ENCODE measurements at regions not wholly inside any gene's neighbourhood (a gene's known extent, or its start where the extent isn't known, plus 50 kb on each side); places are given as distances from the start of the nearest gene placed in this dataset.

- no peak for DNase-seq
Observed at GRCh38 chr18:75525331-75525730, 97.8 kb upstream of the SMIM21 start.

DNA sequence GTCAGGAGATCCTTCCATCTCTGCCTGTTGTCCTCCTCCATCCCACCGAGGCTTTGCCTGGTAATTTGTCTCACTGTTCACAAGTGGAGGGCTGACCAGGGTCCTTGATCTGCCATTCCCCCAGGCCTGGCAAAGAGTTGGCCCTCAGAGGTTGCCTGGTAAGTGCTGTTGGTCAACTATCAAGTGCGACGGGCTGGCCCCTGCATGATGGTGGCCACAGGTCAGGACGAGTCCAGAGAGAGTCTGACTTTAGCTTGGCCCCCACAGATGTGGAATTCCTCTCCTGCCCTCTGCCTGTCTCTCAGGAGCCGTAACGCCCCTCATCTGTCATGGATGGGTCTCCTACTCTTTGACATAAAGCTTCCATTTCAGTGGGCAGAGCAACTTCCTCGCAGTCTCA is 97.3 kb upstream of the SMIM21 start:
- no peak for DNase-seq

DNA sequence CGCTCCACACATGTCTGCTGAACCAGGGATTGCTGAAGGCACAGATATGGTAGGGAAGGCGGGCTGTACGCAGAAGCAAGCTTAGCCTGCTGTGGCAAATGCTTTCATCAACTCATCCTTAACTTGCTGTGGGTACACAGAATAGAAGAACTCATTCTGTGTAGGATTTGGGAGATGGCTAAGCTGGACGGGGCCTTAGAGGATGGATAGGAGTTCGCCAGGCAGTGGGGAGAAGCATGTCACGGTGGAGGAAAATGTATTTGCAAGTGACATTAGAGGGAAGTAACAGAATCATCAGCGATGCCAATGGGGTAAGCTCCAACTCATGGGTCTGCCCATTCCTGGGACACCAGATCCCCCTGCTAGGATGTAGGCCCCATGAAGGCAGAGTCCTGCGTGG is 96.7 kb upstream of the SMIM21 start:
- no peak for DNase-seq

DNA sequence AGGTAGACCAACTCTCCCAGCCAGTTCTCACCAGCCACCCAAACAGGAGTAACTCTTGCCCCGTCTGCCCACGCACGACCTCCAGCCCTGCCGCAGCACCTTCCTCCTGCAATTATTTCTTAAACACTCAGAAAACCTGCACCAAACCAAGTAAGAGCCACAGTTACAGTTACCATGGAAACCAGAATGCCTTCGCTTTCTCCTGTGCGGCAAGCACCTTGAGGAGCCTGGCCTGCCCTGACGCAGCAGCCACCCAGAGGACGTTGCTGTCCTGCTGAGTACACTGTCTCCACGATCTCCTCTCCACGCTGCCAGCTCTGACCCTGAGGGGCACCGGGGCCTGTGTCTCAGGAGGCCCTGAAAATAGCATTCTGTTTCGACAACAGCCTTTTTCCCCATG is 94.3 kb upstream of the SMIM21 start:
- no peak for DNase-seq

DNA sequence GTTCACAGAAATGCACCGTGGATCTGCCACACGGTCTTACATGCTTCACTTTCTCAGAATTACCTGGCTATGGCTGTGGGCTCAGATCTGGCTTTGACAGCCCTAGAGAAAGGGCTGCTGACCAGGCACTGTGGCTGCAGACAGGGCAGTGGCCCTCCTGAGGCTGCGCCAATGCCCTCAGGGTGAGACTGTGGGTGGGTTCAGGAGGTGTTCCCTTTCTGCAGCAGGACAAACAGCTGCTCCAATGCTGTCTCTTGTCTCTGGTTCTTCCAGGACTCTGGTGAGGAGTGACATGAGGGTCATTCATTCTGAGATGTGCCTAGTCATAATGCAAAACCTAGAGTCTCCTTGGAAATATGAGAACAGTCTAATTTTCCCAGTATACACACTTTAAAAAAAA is 90.5 kb upstream of the SMIM21 start:
- DNase-seq, result no peak

GRCh38 chr18:75517286-75517685 is 89.8 kb upstream of the SMIM21 start:
- DNase-seq, result no peak

DNA sequence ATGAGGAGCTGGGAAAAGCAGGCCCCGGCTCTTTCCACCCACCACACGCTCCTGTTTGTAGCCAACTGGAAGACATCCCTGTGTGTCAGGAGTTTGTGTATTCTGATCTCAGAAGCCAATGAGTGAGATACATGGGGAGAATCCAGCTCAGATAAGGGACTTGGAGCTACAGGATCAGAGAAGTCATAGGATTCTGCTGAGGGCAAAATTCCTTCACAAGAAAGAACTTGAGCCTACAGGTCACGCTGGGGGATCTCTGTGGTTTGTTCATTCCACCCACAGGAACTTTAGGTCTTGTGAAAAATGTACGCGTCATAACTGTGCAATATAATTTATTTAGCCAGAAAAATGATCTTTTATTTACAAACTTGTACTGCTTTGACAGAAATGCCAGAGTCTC is 80.1 kb upstream of the SMIM21 start:
- DNase-seq, result no peak

GRCh38 chr18:75506913-75507312 is 79.4 kb upstream of the SMIM21 start:
- DNase-seq, result no peak

- no peak for DNase-seq
Observed at GRCh38 chr18:75504469-75504868, 77.0 kb upstream of the SMIM21 start.

GRCh38 chr18:75503615-75504014 is 76.1 kb upstream of the SMIM21 start:
- DNase-seq, result no peak

GRCh38 chr18:75502286-75502685 is 74.8 kb upstream of the SMIM21 start:
- DNase-seq, result peak; percentile 42

- no peak for DNase-seq
Observed at GRCh38 chr18:75500545-75500944, 73.0 kb upstream of the SMIM21 start.

- DNase-seq, result no peak
Observed at GRCh38 chr18:75497576-75498235, 70.2 kb upstream of the SMIM21 start.

- no peak for DNase-seq
Observed at GRCh38 chr18:75496151-75496550, 68.6 kb upstream of the SMIM21 start.

- DNase-seq, result no peak
Observed at GRCh38 chr18:75492852-75493251, 65.3 kb upstream of the SMIM21 start.

DNA sequence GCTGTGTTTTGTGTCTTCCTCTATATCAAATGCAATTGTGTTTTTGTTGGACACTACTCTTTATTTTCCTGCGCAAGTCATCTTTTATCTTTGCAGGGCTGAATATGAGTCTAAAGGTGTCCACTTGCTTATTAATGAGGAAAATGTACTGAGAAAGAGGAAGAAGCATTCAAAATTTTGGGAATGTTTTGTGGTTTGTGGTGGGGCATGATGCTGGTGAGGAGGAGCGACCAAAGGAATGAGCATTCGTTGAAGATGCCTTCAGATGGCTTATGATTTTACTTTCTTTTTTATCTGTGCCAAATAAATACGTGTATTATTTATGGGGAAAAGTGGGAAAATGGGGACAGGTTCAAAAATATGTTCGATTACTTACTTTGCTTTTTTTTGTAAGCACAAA is 63.9 kb upstream of the SMIM21 start:
- DNase-seq, result no peak

- no peak for DNase-seq
Observed at GRCh38 chr18:75489493-75490190, 62.1 kb upstream of the SMIM21 start.

- DNase-seq, result no peak
Observed at GRCh38 chr18:75483662-75484061, 56.2 kb upstream of the SMIM21 start.

DNA sequence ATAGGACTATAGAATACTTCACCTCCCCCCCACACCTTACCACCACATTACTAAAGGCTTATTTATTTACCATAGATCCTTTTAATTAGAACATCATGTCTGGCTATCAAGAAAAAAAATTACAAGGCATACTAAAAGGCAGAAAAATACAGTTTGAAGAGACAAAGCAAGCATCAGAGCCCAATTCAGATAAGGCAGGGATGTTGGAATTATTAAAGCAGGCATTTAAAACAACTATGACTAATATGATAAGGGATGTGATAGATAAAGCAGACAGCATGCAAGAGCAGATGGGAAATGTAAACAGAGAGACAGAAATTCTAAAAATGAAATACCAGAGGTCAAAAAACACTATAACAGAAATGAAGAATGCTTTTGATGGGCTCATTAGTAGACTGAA is 55.4 kb upstream of the SMIM21 start:
- DNase-seq, result no peak

DNA sequence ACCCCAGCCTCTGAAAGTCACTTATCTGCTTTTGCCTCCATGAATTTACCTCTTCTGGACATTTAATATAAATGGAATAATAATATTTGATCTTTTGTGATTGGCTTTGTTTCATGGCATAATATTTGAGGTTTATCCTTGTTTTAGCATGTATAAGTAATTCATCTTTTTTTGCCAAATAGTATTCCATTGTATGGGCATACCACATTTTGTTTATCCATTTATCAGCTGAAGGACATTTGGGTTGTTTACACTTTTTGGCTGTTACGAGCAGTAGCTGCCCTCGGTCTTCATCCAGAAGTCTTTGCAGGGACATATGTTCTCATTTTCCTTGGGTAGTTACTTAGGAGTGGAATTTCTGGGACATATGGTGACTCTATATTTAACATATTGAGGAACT is 53.0 kb upstream of the SMIM21 start:
- DNase-seq, result no peak

DNA sequence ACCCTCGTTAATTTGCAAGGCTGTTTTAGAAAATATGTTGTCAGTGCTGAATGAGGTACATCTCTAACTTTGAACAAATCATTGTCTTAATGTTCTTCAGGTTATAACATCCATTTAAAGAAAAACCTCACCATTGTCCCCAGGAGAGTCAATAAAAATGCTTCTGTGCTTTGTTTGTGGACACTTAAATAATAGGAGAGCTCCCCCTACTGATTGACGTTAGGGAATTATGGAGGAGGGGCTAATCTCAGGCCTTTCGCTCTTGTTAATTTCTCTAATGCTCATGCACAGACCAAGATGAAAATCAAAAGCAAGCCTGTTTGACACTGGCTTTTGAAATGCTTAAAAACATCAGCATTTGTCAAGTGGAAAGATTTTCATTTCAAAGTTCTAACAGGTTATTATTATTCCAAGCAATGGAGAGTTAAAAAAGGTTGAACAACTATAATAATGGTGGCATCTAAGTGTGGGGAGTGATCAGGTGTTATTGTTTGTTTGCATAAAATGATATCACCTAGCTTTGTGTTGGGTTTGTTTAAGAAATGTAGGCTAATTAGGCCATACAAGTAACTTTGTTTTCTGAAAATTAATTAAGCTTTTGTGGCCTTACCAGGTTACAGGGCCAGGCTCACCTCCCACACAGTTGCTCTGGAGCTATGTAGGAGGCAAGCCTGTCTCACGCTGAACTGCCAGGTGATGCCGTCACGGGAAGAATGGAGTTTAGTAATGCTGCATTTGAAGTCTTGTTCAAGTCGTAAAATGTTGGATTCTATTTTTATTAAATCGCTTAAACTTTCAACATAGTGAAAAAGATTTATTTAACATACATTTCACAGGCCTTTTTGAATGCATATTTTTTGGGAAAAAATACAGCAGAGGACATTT is 51.7 kb upstream of the SMIM21 start:
- DNase-seq, result peak; percentile 27

DNA sequence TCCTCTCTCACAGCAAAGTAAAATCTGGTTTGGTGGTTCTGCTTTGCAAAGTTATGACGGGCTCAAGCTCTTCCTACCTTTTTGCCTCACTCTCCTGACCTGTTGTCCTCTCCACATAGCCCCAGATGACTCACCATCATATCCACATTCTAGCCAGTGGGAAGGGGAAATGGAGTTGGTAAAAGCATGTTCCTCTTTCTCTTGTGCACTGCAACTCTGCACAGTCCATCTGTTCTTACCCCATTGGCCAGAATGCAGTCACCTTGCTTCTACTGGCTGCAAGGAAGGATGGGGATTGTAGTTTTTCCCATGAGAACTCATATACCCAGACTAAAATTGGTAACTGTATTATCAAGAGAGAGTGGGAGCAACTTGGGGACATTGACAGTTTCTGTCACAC is 50.4 kb upstream of the SMIM21 start:
- no peak for DNase-seq

Measured in NCI-H526 treated with DMSO at 0.1 percent for 48 hours (cell line).